ENCODE measurements at regions not wholly inside any gene's neighbourhood (a gene's known extent, or its start where the extent isn't known, plus 50 kb on each side); places are given as distances from the start of the nearest gene placed in this dataset.

- TF ChIP-seq CTCF (IDR thresholded peaks at IDR 0.05; ENCODE audit: low read depth, low read length) (no peak), EZH2phosphoT487 (IDR thresholded peaks at IDR 0.05; ENCODE audit: low read depth) (no peak)
These were observed 376.1 kb downstream of the SEC14L1 start for GRCh38 chr17:77516902-77517301.

Measured in OCI-LY3 (cell line).